SJSA1 (cell line): ENCODE measurements at regions not wholly inside any gene's neighbourhood (a gene's known extent, or its start where the extent isn't known, plus 50 kb on each side); places are given as distances from the start of the nearest gene placed in this dataset.

Experiments used
- DNase-seq, 2 experiments: peaks; one replicate each; pipeline ENCODE4 v3.0.0-alpha.2; 2015 to 2020; ENCODE audit warnings: low spot score in 2 of 2, low read depth in 1 of 2
- H3K27ac ChIP-seq: fragments of 250-450 bp; sonication (Bioruptor Pico); 2 replicates; pipeline ENCODE4 v1.5.1; 2020; ENCODE audit warnings: mild to moderate bottlenecking, moderate library complexity
- H3K27me3 ChIP-seq: fragments of 250-450 bp; sonication (Bioruptor Pico); replicated peaks from 2 replicates; pipeline ENCODE4 v1.5.1; 2020; ENCODE audit warnings: mild to moderate bottlenecking, moderate library complexity
- H3K36me3 ChIP-seq: fragments of 250-450 bp; sonication (Bioruptor Pico); 2 replicates; pipeline ENCODE4 v1.5.1; 2020; ENCODE audit warnings: mild to moderate bottlenecking
- H3K4me1 ChIP-seq: fragments of 250-450 bp; sonication (Bioruptor Pico); replicated peaks from 2 replicates; pipeline ENCODE4 v1.6.1; 2021; ENCODE audit warnings: mild to moderate bottlenecking
- H3K4me3 ChIP-seq: fragments of 250-450 bp; sonication (Bioruptor Pico); 2 replicates; pipeline ENCODE4 v1.5.1; 2020; ENCODE audit warnings: mild to moderate bottlenecking
- H3K9me3 ChIP-seq: fragments of 250-450 bp; sonication (Bioruptor Pico); replicated peaks from 2 replicates; pipeline ENCODE4 v1.5.1; 2020; ENCODE audit warnings: mild to moderate bottlenecking

DNA sequence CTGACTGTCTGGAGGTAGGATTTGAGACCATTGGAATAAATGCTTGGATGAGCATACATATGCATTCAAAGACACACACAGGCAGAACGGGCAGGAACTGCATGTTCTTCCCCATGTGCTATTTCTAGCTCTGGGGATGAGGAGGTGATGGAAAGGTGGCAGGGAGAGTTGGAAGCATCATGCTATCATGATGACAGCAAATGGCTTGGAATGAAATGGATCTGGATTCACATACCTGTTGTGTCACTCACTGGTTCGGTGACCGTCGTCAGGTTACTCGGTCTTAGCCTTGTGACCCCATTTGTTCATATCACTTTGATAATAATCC is 627.9 kb upstream of the KIRREL3 start:
- no peaks in the 10 kb centered on the region for H3K4me1 ChIP-seq
- DNase-seq: no peak
- H3K4me3 ChIP-seq: no peak overlapping the region
- no peaks in the 10 kb centered on the region for H3K36me3 ChIP-seq
- H3K27me3 ChIP-seq: no peaks in the 10 kb centered on the region
- H3K27ac ChIP-seq: no peak overlapping the region
- no peaks in the 10 kb centered on the region for H3K9me3 ChIP-seq

DNA sequence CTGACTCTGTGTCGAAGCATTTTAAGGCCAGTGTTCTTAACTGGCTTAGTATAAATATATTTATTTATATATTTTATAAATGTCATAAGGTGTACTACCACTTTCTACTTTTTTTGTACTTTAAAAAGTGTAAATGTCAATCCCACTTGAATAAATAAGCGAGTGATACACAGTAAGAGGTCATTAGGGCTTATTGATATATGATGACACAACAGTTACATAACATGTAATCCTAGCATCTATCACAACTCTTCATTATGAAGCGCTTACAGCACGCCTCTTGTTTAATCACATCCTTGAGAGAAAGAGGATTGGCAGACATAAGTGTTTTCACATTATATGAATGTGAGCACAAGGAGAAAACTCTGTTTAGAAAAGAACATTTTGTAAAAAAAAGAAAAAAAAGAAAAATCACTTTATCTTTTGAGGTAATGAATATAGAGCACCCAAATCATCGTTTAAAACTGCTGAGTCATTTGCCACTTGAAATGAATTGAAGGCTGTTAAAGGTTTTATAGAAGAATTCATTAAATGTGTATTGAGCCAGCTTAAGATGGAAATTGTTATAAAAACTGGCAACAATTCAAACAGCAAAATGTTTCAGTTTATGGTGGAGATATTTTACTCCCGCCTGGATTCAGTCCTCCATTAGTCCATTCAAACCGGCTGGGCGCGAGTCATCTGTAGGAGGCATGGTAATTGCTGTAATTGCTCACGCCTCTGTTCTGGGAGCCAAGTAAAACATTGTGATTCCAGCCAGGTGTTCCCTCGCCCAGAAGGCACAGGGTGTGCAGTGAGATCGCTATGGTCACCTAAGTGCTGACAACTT is 627.3 kb upstream of the KIRREL3 start:
- no peak for DNase-seq
- Histone ChIP-seq H3K4me1 (no peaks in the 10 kb centered on the region), H3K9me3 (no peaks in the 10 kb centered on the region), H3K27me3 (no peaks in the 10 kb centered on the region), H3K4me3 (no peak overlapping the region), H3K36me3 (no peaks in the 10 kb centered on the region), H3K27ac (no peak overlapping the region)

DNA sequence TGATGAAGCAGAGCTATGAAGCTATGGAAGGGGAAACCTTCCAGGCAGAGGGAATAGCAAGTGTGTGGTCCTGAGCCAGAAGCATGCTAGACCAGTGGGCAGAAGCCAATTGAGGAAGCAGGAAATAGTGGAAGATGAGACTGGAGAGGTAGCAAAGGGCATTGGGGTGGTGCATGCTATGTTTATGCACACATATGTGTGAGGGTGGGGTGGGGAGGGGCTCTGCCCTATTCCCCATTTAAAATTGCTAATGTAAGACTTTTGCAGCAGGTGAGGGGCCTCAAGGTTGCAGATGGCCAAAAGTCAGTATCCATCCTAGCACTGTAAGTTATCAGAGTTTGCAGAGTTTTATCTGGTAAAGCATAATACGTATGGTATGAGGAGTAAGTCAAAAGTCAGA is 626.6 kb upstream of the KIRREL3 start:
- Histone ChIP-seq H3K36me3 (no peaks in the 10 kb centered on the region), H3K4me1 (no peaks in the 10 kb centered on the region), H3K9me3 (no peaks in the 10 kb centered on the region), H3K27me3 (no peaks in the 10 kb centered on the region), H3K4me3 (no peak overlapping the region), H3K27ac (no peak overlapping the region)
- no peak for DNase-seq

DNA sequence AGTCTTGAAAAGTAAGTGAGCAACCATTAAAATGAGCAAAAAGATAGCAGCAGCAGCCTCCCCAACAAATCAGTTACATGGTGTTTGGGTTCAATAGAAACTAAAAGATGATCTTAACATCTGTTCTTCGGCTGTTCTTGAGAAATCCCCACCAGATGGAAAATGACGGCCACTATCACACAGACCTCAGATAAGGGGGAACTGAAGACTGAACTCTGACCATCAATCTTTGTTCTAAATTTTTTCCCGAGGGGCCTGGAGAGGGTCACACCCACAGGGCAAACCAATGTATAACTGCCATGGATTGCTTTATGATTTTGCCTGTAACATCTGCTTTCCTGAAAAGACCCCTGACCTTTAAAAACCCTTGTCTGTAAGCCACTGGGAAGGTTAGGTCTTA is 624.8 kb upstream of the KIRREL3 start:
- Histone ChIP-seq H3K4me1 (no peaks in the 10 kb centered on the region), H3K9me3 (no peaks in the 10 kb centered on the region), H3K36me3 (no peaks in the 10 kb centered on the region), H3K4me3 (no peak overlapping the region), H3K27ac (no peak overlapping the region), H3K27me3 (no peaks in the 10 kb centered on the region)
- DNase-seq: no peak

DNA sequence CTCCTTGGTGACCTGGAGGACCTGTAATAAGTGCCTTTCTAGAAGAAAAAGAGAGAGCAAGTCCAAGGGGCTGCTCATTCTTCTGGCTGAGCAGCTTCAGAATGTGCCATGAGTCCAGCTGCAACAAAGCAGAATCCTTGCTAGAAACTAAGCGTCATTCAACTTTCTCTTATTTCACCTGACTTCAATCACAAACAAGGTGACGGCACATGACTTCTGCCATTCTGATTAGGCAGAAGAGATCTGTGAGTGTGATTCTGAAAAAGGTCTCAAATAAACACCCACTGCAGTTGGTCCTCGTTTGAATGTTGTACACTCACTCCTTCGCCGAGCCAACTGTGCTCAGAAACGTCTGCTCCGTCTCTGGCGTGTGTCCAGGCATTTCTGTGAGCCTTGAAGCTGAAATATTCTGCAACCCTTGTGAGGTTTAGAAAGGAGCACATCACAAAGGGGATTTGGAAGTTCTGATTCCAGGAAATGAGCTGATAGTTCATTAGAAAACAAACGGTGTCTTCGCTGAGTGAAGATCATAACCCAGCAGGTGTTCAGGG is 623.8 kb upstream of the KIRREL3 start:
- no peak overlapping the region for H3K4me3 ChIP-seq
- DNase-seq: no peak
- no peak overlapping the region for H3K27ac ChIP-seq
- H3K36me3 ChIP-seq: no peaks in the 10 kb centered on the region
- H3K27me3 ChIP-seq: no peaks in the 10 kb centered on the region
- no peaks in the 10 kb centered on the region for H3K4me1 ChIP-seq
- H3K9me3 ChIP-seq: no peaks in the 10 kb centered on the region

DNA sequence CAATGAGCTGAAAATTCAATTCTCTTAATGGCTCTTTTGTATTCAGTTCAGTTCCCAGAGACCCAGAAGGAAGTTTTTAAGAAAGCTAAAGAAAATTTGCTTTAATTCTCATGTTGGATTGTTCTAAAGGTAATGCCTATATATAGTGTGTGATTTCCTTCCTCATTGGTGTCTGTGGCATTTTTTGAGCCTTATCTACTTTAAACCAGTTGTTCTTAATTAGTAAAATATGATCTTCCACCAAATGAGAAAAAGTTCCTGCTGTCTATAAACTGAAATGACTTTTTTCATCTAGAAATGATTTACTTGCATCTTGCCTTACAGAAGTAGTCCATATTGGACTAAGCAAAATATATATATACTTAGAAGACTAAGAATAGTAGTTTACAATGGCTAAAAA is 622.1 kb upstream of the KIRREL3 start:
- no peak overlapping the region for H3K4me3 ChIP-seq
- no peaks in the 10 kb centered on the region for H3K36me3 ChIP-seq

DNA sequence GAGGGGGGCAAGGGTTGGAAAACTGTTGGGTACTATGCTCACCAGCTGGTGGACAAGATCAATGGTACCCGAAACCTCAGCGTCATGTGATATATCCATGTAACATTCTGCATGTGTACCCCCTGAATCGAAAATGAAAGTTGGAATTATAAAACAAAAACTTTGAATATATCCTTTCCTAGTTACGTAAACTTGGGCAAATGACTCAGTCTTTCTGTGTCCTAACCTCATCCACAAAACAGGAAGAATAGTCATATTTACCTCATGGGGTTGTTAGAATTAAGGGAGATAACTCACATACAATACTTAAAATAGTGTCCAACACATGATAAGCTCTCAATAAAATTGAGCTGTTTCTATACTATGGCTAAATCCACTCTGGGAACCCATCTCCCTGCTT is 620.1 kb upstream of the KIRREL3 start:
- Histone ChIP-seq H3K4me3 (no peak overlapping the region), H3K27ac (no peak overlapping the region), H3K9me3 (no peaks in the 10 kb centered on the region), H3K27me3 (no peaks in the 10 kb centered on the region), H3K36me3 (no peaks in the 10 kb centered on the region), H3K4me1 (no peaks in the 10 kb centered on the region)
- DNase-seq: no peak

More for the DNA sequence above, 622.1 kb upstream of the KIRREL3 start:
- no peaks in the 10 kb centered on the region for H3K27me3 ChIP-seq
- H3K9me3 ChIP-seq: no peaks in the 10 kb centered on the region
- H3K4me1 ChIP-seq: no peaks in the 10 kb centered on the region
- DNase-seq: no peak
- H3K27ac ChIP-seq: no peak overlapping the region

DNA sequence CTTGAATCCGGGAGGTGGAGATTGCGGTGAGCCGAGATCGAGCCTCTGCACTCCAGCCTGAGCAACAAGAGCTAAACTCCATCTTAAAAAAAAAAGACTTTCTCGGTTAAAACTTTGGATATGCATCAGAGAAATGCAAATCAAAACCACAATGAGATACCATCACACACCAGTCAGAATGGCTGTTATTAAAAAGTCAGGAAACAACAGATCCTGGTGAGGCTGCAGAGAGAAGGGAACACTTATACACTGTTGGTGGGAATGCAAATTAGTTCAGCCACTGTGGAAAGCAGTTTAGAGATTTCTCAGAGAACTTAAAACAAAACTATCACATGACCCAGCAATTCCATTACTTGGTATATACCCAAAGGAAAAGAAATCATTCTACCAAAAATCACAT is 619.4 kb upstream of the KIRREL3 start:
- Histone ChIP-seq H3K4me3 (no peak overlapping the region), H3K36me3 (no peaks in the 10 kb centered on the region), H3K4me1 (no peaks in the 10 kb centered on the region), H3K9me3 (no peaks in the 10 kb centered on the region), H3K27ac (no peak overlapping the region), H3K27me3 (no peaks in the 10 kb centered on the region)
- no peak for DNase-seq

DNA sequence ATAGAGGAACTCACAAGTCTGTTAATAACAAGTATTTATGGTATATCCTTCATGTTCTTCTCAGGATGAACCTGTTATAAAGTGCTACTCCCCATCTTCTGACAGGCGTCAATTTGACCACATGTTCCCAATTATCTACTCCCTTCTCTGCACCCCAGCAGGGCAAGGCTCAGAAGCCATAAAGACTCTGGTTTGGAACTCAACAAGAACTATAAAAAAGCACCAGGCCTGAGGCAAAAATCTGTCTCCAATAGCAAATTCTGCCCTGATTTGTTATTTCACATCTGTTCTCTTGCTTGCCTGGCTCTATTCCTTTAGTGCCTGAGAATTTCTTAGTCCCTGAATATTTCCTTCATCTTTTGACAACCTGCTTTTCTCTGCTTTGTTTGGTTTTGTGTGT is 618.2 kb upstream of the KIRREL3 start:
- no peak overlapping the region for H3K4me3 ChIP-seq
- H3K4me1 ChIP-seq: no peaks in the 10 kb centered on the region
- H3K9me3 ChIP-seq: no peaks in the 10 kb centered on the region
- no peaks in the 10 kb centered on the region for H3K27me3 ChIP-seq
- H3K36me3 ChIP-seq: no peaks in the 10 kb centered on the region
- no peak for DNase-seq
- no peak overlapping the region for H3K27ac ChIP-seq

DNA sequence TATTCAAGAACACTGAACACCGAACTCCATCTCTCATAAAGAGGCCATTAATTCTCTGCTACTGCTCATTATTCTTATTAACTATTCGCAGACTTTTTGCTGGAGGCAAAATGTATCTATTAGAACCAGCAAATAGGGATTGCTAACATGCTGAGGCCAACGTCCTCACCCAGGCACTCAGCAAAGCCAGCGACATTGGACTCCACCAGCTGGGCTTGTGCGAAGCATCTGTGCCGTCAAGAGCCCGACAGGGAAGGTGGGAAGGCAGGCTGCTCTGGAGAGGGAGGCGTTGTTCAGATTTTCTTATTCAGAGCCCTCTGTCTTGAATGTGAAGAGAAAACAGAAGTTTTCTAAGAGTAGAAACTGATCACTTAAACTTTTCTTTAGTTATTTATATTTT is 615.6 kb upstream of the KIRREL3 start:
- Histone ChIP-seq H3K36me3 (no peaks in the 10 kb centered on the region), H3K27ac (no peak overlapping the region), H3K9me3 (no peaks in the 10 kb centered on the region), H3K4me3 (no peak overlapping the region), H3K4me1 (no peaks in the 10 kb centered on the region), H3K27me3 (no peaks in the 10 kb centered on the region)
- no peak for DNase-seq

DNA sequence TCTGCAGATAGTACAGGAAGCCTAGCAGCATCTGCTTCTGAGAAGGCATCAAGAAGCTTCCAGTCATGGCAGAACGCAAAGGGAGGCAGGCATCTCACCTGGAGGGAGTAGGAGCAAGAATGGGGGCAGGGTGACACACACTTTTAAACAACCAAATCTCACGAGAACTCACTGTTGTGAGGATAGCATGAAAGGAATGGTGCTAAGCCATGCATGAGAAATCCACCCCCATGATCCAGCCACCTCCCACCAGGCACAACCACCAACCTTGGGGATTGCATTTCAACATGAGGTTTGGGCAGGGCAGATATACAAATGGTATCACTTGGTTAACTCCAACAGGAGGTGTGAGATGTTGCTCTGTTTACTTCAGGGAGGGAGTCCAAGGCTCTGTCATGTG is 612.0 kb upstream of the KIRREL3 start:
- no peak overlapping the region for H3K27ac ChIP-seq
- H3K27me3 ChIP-seq: no peaks in the 10 kb centered on the region
- no peak overlapping the region for H3K4me3 ChIP-seq
- H3K9me3 ChIP-seq: no peaks in the 10 kb centered on the region
- H3K36me3 ChIP-seq: no peaks in the 10 kb centered on the region
- DNase-seq: no peak
- no peaks in the 10 kb centered on the region for H3K4me1 ChIP-seq

DNA sequence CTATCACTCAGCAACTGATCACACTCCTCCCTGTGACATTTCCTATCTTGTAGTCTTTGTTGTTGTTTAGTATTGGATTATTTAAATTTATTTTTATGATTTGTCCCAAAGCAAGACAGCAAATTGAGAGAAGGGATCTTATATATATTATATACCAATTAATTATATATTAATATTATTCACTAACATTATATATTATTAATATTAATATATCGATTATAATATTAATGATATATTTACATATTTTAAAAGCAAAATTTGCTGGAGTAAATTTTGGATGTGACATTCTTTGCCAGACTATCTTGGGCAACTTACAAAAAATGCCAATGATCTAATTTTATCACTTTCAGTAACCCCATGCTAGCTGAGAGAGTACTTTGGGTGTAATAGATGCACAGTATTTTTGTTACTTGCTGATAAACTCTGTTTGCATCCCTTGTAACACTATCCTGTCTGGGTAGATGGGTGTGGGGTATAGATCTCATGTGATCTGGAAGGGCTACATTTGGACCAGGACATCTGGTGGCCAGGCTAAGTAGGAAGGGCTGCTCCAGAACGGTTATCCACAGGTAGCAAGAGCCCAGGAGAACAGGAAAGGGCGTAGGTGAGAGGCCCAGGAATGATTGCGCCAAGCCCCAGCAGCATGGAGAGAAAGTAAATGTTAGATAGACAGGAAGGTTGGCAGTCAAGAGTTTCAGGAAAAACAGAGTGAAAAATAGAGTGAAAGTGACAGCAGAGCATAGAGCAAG is 608.6 kb upstream of the KIRREL3 start:
- H3K36me3 ChIP-seq: no peaks in the 10 kb centered on the region
- H3K9me3 ChIP-seq: no peaks in the 10 kb centered on the region
- no peak for DNase-seq
- H3K4me1 ChIP-seq: no peaks in the 10 kb centered on the region
- no peak overlapping the region for H3K27ac ChIP-seq
- no peaks in the 10 kb centered on the region for H3K27me3 ChIP-seq
- H3K4me3 ChIP-seq: no peak overlapping the region

DNA sequence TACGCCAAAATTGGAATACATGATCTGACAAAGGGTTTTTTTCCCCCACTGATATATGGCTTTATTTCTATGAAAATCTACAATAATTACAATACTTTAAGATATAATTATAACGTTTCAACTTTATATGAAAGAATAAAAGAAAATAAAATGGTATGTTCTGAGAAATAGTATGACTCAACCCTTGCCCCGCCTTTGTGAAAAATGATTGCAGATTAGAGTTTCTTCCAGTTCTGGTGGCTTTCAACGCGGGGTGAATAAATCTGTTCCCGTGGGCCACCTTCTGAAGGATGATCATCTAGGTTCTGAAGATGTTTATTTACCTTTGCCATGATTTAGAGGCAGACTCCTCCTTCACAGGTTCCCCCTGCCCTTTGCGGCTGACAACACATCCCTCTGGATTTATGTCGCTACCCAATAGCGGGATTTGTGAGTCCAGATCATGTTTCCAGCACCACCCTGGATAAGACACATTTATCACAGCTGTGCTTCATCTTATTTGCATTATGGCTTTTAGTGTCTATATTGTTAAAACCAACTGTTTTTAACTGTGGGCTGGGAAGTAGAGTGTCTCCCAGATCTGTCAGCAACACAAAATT is 607.0 kb upstream of the KIRREL3 start:
- Histone ChIP-seq H3K9me3 (no peaks in the 10 kb centered on the region), H3K4me3 (no peak overlapping the region), H3K4me1 (no peaks in the 10 kb centered on the region), H3K27me3 (no peaks in the 10 kb centered on the region), H3K27ac (no peak overlapping the region), H3K36me3 (no peaks in the 10 kb centered on the region)
- no peak for DNase-seq

DNA sequence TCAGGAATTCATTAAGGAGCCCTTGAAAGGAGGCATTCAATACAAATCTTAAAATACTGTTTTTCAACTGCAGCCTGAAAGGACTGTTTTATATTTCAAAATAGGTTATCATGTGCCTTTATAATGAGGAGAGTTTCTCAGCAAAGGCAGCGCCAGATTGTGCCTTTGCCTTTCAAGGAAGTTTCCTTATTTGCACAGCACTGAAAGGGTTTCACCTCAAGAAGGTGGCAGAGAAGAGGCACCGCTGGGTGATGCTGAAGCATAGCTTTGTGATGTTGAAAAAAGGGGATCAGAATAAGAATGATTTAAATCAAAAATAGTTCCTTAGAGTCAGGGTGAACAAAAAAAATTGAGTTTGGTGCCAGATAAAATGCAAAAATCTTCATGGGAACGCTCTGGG is 601.0 kb upstream of the KIRREL3 start:
- DNase-seq: no peak
- H3K36me3 ChIP-seq: no peaks in the 10 kb centered on the region
- no peaks in the 10 kb centered on the region for H3K4me1 ChIP-seq
- H3K9me3 ChIP-seq: no peaks in the 10 kb centered on the region
- H3K4me3 ChIP-seq: no peak overlapping the region
- no peak overlapping the region for H3K27ac ChIP-seq
- H3K27me3 ChIP-seq: no peaks in the 10 kb centered on the region
